ENCODE measurements at regions not wholly inside any gene's neighbourhood (a gene's known extent, or its start where the extent isn't known, plus 50 kb on each side); places are given as distances from the start of the nearest gene placed in this dataset.

DNA sequence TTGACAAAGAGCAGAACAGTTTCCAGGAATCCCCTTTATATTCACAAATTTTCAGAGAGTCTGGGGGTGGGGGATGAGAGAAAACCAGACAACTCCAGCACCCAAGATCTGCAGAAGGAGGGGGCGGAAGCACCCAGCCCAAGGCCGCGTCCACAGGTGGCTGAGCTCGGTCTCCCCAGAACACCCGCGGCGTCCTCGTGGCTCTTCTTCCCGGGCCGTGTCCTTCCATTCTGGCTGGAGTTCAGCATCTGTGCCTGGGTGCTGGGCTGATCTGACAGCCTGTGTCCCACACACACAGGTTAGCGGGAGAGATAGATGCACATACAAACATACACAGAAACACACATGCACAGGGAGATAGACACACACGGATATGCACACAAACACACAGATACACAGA is 455.8 kb upstream of the SALL3 start:
- no peak for DNase-seq

DNA sequence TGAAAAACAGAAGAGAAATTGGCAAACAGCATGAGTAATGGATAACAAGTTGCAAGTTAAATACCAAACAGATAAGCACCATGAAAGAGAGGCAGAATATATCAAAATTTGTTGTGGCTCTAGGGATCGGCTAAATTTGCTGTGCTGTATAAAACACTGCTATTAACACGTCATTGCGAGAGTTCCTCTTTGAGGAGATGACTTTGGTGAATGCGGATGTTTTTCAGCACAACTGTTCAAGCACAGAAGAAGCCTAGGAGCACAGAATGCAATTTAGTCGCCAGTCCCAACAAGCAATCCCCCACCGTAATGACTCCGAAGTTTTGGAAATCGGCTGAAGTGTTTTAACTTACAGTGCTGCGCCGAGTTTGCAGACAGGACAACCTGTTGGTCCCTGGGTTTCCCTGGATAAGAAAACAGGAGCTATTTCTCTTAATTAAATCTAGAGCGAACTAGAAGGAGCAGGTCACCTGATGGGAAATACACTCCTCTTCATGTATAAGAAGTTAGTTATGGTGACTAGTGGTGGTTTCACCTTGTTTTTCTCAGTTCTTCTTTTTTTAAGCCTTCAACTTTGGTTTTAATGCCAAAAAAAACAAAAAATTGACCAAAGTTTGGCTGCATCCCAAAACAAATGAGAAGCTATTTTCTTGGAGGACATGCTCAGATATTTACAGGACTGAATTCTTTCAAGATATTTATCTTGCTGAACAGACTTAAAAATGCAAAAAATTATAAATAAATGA is 454.1 kb upstream of the SALL3 start:
- DNase-seq = no peak

DNA sequence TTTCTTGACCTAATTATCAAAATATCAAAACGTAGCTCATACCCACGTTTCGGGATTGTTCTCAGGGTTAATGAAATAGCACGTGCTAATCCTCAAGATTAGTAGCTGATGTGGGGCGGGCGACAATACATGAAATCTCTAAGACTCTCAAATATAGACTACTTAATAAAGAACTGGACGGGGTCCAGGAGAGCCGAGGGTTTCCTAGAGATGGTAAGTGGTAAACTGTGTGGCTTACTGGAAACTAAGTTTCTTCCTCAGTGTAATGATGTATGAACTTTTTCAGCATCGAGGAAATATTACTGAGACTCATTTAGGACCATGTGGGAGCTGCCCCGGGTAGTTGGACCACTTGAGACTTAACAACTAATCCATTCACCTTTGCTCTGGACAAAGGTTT is 453.3 kb upstream of the SALL3 start:
- no peak for DNase-seq

GRCh38 chr18:78526923-78527711 is 452.5 kb upstream of the SALL3 start:
- no peak for DNase-seq

DNA sequence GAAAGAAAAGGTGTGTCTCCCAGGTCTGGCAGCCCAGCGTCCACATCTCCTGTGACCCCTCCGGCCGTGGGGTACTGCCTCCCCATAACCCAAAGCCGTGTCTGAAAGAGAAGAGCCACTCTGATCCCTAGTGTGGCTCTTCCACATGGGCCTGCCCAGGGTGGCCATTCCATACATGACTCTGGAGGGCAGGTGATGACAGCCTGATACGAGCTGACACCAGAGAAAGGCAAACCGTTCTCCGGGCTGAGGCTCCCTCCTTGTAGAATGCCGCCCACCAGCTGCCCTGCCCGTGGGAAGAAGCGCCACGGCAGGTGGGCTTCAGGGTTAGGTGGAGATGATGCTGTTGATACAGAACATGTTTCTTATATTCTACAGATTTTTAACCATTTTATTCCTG is 451.6 kb upstream of the SALL3 start:
- no peak for DNase-seq

- no peak for DNase-seq
These were observed 451.0 kb upstream of the SALL3 start for GRCh38 chr18:78528411-78529258.

- DNase-seq = no peak
These were observed 448.0 kb upstream of the SALL3 start for GRCh38 chr18:78531637-78532036.

DNA sequence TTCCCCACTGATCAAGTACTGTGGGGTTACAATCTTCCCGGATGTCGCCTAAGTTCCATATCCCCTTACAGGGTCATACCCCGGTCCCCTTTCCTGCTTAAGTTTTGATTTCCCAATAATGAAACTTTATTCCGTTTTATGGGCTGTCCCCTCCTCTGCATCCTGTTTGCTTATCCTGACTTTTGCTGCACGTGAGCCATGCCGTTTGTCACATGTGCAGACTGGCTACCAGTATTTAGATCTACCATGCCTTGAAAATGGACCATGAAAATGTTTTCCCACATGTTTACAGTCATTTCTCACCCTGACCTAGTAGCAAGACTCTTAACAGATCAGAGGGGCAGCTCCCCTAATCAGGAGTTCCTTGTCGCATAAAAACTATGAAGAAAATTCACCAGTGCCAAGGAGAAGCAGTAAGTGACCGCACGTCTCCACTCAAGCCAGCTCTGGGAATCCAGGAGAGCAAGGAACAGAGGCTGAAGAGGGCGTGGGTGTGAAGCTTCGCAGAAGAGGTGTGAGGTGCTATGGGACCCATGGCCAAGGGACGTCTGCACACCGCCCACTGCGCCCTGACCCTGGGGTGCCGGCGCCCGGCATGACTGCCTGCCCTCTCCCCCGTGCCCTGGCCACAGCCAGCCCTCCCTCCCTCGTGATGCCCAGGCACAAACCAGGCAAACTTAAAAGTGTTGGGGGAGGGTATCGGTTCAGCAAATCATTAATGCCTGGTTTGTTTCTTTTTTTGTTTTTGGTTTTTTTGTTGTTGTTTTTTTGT is 440.8 kb upstream of the SALL3 start:
- no peak for DNase-seq

- no peak for DNase-seq
These were observed 438.7 kb upstream of the SALL3 start for GRCh38 chr18:78540636-78541529.

GRCh38 chr18:78542204-78542603 is 437.4 kb upstream of the SALL3 start:
- no peak for DNase-seq

GRCh38 chr18:78543201-78543725 is 436.4 kb upstream of the SALL3 start:
- no peak for DNase-seq

- no peak for DNase-seq
These were observed 433.3 kb upstream of the SALL3 start for GRCh38 chr18:78546281-78546680.

DNA sequence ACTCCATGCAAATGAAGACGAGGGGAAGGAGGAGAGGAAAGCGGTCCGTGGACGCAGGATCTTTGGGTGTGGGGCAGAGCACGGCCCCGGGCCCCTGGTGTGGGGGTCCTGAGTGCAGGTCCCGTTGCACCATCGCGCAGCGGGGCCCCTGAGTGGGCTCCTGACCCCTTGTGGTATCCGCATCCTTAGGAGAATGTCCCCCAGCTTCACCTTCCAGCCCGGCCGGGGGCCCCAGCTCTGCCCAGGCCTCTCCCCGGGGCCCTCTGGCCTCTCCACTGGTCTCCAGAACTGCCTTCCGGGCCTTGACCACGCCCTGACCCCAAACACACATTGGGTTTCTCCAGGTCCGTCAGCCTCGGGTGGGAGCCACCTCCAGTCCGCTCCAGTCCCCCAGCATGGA is 431.8 kb upstream of the SALL3 start:
- DNase-seq = no peak

GRCh38 chr18:78548261-78549058 is 431.2 kb upstream of the SALL3 start:
- DNase-seq = no peak

- no peak for DNase-seq
These were observed 429.6 kb upstream of the SALL3 start for GRCh38 chr18:78549971-78550370.

- DNase-seq = no peak
These were observed 424.5 kb upstream of the SALL3 start for GRCh38 chr18:78554944-78555608.

DNA sequence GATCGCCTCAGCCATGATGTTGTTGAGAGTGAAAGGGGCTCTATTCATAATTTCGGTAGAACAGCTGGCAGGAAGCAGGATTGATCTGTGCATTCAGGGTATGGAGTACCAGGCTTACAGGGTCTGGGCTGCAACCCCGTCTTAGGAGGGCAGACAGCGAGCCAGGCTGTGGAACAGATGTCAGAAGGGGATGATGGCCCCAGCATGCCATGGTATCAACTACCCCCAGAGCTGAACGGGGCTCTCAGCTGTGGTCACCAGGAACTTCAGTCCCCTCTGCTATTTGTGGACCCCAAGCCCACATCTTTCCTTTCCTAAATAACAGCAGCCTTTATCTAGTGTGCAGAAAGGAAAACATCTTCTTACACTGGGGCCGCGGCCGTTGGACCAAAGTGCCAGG is 422.2 kb upstream of the SALL3 start:
- no peak for DNase-seq

GRCh38 chr18:78558101-78558810 is 421.4 kb upstream of the SALL3 start:
- DNase-seq = no peak

DNA sequence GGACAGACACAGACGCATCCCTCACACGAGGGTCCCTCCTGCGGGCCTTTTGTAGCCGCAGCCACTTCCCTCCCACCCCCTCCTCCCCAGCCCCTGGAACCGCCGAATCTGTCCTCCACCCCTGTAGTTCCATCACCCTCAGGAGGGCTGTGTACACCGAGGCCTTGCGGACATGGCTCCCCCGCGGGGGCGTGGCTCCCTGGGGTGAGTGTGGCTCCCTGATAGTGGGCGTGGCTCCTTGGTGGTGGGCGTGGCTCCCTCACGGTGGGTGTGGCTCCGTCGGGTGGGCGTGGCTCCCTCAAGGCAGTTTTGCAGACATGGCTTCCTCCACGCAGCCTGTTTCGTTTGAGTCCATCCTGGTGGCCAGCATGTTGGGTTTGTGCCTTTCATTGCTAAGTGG is 420.7 kb upstream of the SALL3 start:
- no peak for DNase-seq

All from stimulated activated CD4-positive, alpha-beta T cell treated with anti-CD3 and anti-CD28 coated beads, Interleukin-4, amount 100 ng/mL, for 1 hour (primary cell).